ENCODE measurements at regions not wholly inside any gene's neighbourhood (a gene's known extent, or its start where the extent isn't known, plus 50 kb on each side); places are given as distances from the start of the nearest gene placed in this dataset.

DNA sequence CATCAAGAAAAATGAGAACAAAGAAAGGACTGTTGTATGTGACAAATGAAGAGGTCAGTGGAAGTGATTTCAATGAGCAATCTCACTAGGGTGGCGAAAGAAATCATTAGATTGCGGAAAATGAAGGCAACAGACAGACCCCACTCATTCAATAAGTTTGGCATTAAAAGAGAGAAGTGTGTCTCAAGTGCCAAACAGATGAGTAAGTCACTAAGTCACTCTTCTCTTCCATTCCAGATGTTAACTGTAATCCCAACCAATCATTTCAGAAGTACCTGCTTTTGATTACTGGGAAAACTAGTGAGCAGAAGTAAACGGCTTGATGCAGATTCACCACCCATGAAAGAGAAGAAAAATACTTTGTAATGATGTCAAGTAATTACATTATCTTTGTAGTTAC lies 144.3 kb upstream of the PRMT6 start:
- TF ChIP-seq, protein P1, sequence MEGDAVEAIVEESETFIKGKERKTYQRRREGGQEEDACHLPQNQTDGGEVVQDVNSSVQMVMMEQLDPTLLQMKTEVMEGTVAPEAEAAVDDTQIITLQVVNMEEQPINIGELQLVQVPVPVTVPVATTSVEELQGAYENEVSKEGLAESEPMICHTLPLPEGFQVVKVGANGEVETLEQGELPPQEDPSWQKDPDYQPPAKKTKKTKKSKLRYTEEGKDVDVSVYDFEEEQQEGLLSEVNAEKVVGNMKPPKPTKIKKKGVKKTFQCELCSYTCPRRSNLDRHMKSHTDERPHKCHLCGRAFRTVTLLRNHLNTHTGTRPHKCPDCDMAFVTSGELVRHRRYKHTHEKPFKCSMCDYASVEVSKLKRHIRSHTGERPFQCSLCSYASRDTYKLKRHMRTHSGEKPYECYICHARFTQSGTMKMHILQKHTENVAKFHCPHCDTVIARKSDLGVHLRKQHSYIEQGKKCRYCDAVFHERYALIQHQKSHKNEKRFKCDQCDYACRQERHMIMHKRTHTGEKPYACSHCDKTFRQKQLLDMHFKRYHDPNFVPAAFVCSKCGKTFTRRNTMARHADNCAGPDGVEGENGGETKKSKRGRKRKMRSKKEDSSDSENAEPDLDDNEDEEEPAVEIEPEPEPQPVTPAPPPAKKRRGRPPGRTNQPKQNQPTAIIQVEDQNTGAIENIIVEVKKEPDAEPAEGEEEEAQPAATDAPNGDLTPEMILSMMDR (conservative IDR thresholded peaks at IDR 0.05; ENCODE audit: low read length), result no peak
- no peak for TF ChIP-seq EZH2phosphoT487 (IDR thresholded peaks at IDR 0.05; ENCODE audit: borderline replicate concordance)
